ENCODE measurements at regions not wholly inside any gene's neighbourhood (a gene's known extent, or its start where the extent isn't known, plus 50 kb on each side); places are given as distances from the start of the nearest gene placed in this dataset.

- TF ChIP-seq POLR2A (IDR thresholded peaks at IDR 0.05; ENCODE audit: control extremely low read depth in 1 of 2, low read depth in 2 of 2, low read length in 2 of 2) (no peak), ATF3 (IDR thresholded peaks at IDR 0.05; ENCODE audit: insufficient read depth, low read depth, low read length) (no peak), EZH2 (IDR thresholded peaks at IDR 0.05; ENCODE audit: low read depth, low read length, severe bottlenecking) (no peak)
Observed at GRCh38 chr17:56009795-56010651, 143.3 kb upstream of the ANKFN1 start (continued).
